OCI-LY1 (cell line): ENCODE measurements at regions not wholly inside any gene's neighbourhood (a gene's known extent, or its start where the extent isn't known, plus 50 kb on each side); places are given as distances from the start of the nearest gene placed in this dataset.

ENCODE experiments used
- CTCF ChIP-seq: fragments of 200-600 bp; sonication (generic), shearing (Covaris generic); IDR thresholded peaks from 2 replicates; pipeline ENCODE4 v1.5.1; 2017; ENCODE audit warnings: mild to moderate bottlenecking, antibody characterized with exemption, low read length, moderate library complexity, mixed read lengths
- EZH2 ChIP-seq: fragments of 200-600 bp; sonication (generic), shearing (Covaris generic); IDR thresholded peaks from 2 replicates; pipeline ENCODE4 v1.8.0; 2017; ENCODE audit warnings: borderline replicate concordance, mixed run types, mild to moderate bottlenecking, antibody characterized with exemption, low read length, moderate library complexity, mixed read lengths

GRCh38 chr10:84994722-84995121, 666.3 kb downstream of the CCSER2 start:
- TF ChIP-seq CTCF (no peak), EZH2 (no peak)
